ENCODE measurements at regions not wholly inside any gene's neighbourhood (a gene's known extent, or its start where the extent isn't known, plus 50 kb on each side); places are given as distances from the start of the nearest gene placed in this dataset.

DNA sequence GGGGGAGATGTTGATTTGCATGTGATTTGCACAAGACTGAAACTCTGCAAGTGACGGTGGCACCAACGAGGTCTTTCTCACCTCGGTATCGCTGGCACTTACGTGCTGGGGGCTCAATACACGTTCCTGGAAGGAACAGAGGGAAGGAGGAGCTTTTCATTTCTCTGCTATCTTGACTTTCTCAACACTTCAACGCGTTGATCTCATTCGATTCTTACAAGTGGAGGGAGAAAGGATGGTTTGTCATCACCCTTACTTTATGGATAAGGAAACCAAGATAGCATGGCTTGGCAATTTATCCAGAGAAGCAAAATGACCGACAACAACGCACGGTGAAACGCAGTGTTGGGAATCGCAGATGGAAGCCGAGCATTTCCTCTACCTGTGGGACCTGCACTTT, 87.3 kb upstream of the RFLNA start (continued):
- TF ChIP-seq, protein P1, sequence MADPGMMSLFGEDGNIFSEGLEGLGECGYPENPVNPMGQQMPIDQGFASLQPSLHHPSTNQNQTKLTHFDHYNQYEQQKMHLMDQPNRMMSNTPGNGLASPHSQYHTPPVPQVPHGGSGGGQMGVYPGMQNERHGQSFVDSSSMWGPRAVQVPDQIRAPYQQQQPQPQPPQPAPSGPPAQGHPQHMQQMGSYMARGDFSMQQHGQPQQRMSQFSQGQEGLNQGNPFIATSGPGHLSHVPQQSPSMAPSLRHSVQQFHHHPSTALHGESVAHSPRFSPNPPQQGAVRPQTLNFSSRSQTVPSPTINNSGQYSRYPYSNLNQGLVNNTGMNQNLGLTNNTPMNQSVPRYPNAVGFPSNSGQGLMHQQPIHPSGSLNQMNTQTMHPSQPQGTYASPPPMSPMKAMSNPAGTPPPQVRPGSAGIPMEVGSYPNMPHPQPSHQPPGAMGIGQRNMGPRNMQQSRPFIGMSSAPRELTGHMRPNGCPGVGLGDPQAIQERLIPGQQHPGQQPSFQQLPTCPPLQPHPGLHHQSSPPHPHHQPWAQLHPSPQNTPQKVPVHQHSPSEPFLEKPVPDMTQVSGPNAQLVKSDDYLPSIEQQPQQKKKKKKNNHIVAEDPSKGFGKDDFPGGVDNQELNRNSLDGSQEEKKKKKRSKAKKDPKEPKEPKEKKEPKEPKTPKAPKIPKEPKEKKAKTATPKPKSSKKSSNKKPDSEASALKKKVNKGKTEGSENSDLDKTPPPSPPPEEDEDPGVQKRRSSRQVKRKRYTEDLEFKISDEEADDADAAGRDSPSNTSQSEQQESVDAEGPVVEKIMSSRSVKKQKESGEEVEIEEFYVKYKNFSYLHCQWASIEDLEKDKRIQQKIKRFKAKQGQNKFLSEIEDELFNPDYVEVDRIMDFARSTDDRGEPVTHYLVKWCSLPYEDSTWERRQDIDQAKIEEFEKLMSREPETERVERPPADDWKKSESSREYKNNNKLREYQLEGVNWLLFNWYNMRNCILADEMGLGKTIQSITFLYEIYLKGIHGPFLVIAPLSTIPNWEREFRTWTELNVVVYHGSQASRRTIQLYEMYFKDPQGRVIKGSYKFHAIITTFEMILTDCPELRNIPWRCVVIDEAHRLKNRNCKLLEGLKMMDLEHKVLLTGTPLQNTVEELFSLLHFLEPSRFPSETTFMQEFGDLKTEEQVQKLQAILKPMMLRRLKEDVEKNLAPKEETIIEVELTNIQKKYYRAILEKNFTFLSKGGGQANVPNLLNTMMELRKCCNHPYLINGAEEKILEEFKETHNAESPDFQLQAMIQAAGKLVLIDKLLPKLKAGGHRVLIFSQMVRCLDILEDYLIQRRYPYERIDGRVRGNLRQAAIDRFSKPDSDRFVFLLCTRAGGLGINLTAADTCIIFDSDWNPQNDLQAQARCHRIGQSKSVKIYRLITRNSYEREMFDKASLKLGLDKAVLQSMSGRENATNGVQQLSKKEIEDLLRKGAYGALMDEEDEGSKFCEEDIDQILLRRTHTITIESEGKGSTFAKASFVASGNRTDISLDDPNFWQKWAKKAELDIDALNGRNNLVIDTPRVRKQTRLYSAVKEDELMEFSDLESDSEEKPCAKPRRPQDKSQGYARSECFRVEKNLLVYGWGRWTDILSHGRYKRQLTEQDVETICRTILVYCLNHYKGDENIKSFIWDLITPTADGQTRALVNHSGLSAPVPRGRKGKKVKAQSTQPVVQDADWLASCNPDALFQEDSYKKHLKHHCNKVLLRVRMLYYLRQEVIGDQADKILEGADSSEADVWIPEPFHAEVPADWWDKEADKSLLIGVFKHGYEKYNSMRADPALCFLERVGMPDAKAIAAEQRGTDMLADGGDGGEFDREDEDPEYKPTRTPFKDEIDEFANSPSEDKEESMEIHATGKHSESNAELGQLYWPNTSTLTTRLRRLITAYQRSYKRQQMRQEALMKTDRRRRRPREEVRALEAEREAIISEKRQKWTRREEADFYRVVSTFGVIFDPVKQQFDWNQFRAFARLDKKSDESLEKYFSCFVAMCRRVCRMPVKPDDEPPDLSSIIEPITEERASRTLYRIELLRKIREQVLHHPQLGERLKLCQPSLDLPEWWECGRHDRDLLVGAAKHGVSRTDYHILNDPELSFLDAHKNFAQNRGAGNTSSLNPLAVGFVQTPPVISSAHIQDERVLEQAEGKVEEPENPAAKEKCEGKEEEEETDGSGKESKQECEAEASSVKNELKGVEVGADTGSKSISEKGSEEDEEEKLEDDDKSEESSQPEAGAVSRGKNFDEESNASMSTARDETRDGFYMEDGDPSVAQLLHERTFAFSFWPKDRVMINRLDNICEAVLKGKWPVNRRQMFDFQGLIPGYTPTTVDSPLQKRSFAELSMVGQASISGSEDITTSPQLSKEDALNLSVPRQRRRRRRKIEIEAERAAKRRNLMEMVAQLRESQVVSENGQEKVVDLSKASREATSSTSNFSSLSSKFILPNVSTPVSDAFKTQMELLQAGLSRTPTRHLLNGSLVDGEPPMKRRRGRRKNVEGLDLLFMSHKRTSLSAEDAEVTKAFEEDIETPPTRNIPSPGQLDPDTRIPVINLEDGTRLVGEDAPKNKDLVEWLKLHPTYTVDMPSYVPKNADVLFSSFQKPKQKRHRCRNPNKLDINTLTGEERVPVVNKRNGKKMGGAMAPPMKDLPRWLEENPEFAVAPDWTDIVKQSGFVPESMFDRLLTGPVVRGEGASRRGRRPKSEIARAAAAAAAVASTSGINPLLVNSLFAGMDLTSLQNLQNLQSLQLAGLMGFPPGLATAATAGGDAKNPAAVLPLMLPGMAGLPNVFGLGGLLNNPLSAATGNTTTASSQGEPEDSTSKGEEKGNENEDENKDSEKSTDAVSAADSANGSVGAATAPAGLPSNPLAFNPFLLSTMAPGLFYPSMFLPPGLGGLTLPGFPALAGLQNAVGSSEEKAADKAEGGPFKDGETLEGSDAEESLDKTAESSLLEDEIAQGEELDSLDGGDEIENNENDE (IDR thresholded peaks at IDR 0.05; ENCODE audit: insufficient replicate concordance, low read length): no peak
- TF ChIP-seq TCF12 (IDR thresholded peaks at IDR 0.05; ENCODE audit: low read depth, low read length) (no peak), SRF (IDR thresholded peaks at IDR 0.05; ENCODE audit: low read depth, low read length) (no peak), FOSL1 (IDR thresholded peaks at IDR 0.05; ENCODE audit: insufficient read depth, low read depth, low read length) (no peak), CREB1 (IDR thresholded peaks at IDR 0.05) (no peak), GABPA (IDR thresholded peaks at IDR 0.05; ENCODE audit: borderline replicate concordance, insufficient read depth, low read length) (no peak), CHD2 (IDR thresholded peaks at IDR 0.05; ENCODE audit: low read length) (no peak), JUN (IDR thresholded peaks at IDR 0.05; ENCODE audit: low read depth, low read length) (no peak), KDM1A (IDR thresholded peaks at IDR 0.05; ENCODE audit: borderline replicate concordance, low read length) (no peak)
- TF ChIP-seq, protein P2, sequence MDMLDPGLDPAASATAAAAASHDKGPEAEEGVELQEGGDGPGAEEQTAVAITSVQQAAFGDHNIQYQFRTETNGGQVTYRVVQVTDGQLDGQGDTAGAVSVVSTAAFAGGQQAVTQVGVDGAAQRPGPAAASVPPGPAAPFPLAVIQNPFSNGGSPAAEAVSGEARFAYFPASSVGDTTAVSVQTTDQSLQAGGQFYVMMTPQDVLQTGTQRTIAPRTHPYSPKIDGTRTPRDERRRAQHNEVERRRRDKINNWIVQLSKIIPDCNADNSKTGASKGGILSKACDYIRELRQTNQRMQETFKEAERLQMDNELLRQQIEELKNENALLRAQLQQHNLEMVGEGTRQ (IDR thresholded peaks at IDR 0.05; ENCODE audit: low read length): no peak
